OCI-LY7 (cell line): ENCODE measurements at regions not wholly inside any gene's neighbourhood (a gene's known extent, or its start where the extent isn't known, plus 50 kb on each side); places are given as distances from the start of the nearest gene placed in this dataset.

Experiments
- BruUV-seq: library from RNA; stranded (reverse); fragments of 400-500 nt; replicated peaks from 2 replicates; lab custom pipeline; 2021; lab: Mats Ljungman, UMichigan
- CTCF ChIA-PET: fragments of 300-600 bp; sonication (Branson Sonifier 250); formaldehyde crosslinking; loops from one replicate; lab custom pipeline; 2022; ENCODE audit warnings: antibody characterized with exemption; ENCODE audit not compliant: unreplicated experiment; lab: Charles Lee
- POLR2A ChIA-PET: fragments of 300-600 bp; sonication (Branson Sonifier 250); formaldehyde crosslinking; loops from one replicate; lab custom pipeline; 2022; ENCODE audit warnings: antibody characterized with exemption; lab: Charles Lee
- DNase-seq: peaks from one replicate; pipeline ENCODE4 v3.0.0-alpha.2; 2015; ENCODE audit warnings: low spot score
- H2AFZ ChIP-seq: fragments of 200-600 bp; sonication (generic), shearing (Covaris generic); 2 replicates; pipeline ENCODE4 v1.6.1; 2014; ENCODE audit warnings: mild to moderate bottlenecking, antibody characterized with exemption, low read length, moderate library complexity
- H3K27ac ChIP-seq: fragments of 200-600 bp; sonication (generic); 2 replicates; pipeline ENCODE4 v1.5.1; 2014; ENCODE audit warnings: mixed run types, low read depth, mild to moderate bottlenecking, moderate library complexity, low read length, inconsistent platforms; ENCODE audit not compliant: poor library complexity, severe bottlenecking
- H3K36me3 ChIP-seq: fragments of 200-600 bp; sonication (generic); 2 replicates; pipeline ENCODE4 v1.6.1; 2014; ENCODE audit warnings: mild to moderate bottlenecking, antibody characterized with exemption, low read length, moderate library complexity, mixed read lengths; ENCODE audit not compliant: insufficient read depth
- H3K4me1 ChIP-seq: fragments of 200-600 bp; sonication (generic); 2 replicates; pipeline ENCODE4 v1.5.1; 2014; ENCODE audit warnings: mild to moderate bottlenecking, low read length; ENCODE audit not compliant: insufficient read depth, poor library complexity, severe bottlenecking
- H3K4me2 ChIP-seq: fragments of 200-600 bp; sonication (generic); 2 replicates; pipeline ENCODE4 v1.6.1; 2014; ENCODE audit warnings: mild to moderate bottlenecking, low read length
- H3K4me3 ChIP-seq: fragments of 200-600 bp; sonication (generic); 2 replicates; pipeline ENCODE4 v1.5.1; 2014; ENCODE audit warnings: mild to moderate bottlenecking, low read depth, low read length; ENCODE audit not compliant: poor library complexity, severe bottlenecking
- H3K79me2 ChIP-seq: fragments of 200-600 bp; sonication (generic); 2 replicates; pipeline ENCODE4 v1.6.1; 2016; ENCODE audit warnings: low read depth, mild to moderate bottlenecking, low read length, moderate library complexity, mixed read lengths; ENCODE audit not compliant: insufficient read depth
- H3K9me2 ChIP-seq: fragments of 200-600 bp; sonication (generic); 2 replicates; pipeline ENCODE4 v1.6.1; 2016; ENCODE audit warnings: mild to moderate bottlenecking, low read length, mixed read lengths; ENCODE audit not compliant: insufficient read depth
- H3K9me3 ChIP-seq: fragments of 200-600 bp; sonication (generic); 2 replicates; pipeline ENCODE4 v1.6.1; 2014; ENCODE audit warnings: mild to moderate bottlenecking, mixed run types, low read length, mixed read lengths
- H4K20me1 ChIP-seq: fragments of 200-600 bp; sonication (generic); 2 replicates; pipeline ENCODE4 v1.6.1; 2014; ENCODE audit warnings: mild to moderate bottlenecking, antibody characterized with exemption, low read length, moderate library complexity, mixed read lengths; ENCODE audit not compliant: insufficient read depth
- CTCF ChIP-seq: fragments of 200-600 bp; sonication (generic); conservative IDR thresholded peaks from 2 replicates; pipeline ENCODE4 v1.5.1; 2014; ENCODE audit warnings: mild to moderate bottlenecking, antibody characterized with exemption, low read length, moderate library complexity, mixed read lengths
- EZH2phosphoT487 ChIP-seq: fragments of 200-600 bp; sonication (generic); IDR thresholded peaks from 2 replicates; pipeline ENCODE4 v1.6.1; 2018; ENCODE audit warnings: low read depth, borderline replicate concordance, mild to moderate bottlenecking, mixed run types, antibody characterized with exemption, low read length, moderate library complexity, mixed read lengths
- intact Hi-C: fragments of 100-400 bp; cut with micrococcal nuclease; formaldehyde crosslinking; loops from one replicate; pipeline ENCODE4 v1.10.0; 2022; ENCODE audit not compliant: unreplicated experiment

GRCh38 chr17:77385750-77386501 is 245.2 kb downstream of the SEC14L1 start:
- Histone ChIP-seq H3K9me2 (no peaks in the 10 kb centered on the region), H3K9me3 (no peaks in the 10 kb centered on the region), H3K4me3 (no peak overlapping the region), H3K79me2 (no peaks in the 10 kb centered on the region), H3K4me2 (no peak overlapping the region), H4K20me1 (no peaks in the 10 kb centered on the region), H3K27ac (no peak overlapping the region), H2AFZ (no peak overlapping the region), H3K4me1 (peaks cover 41% of the 10 kb centered on the region), H3K36me3 (no peaks in the 10 kb centered on the region)
- no TSS peak for BruUV-seq
- ChIA-PET CTCF (no interaction called here), POLR2A (no interaction called here)
- intact Hi-C loops, result no loop called here
- no peak for DNase-seq
- TF ChIP-seq EZH2phosphoT487 (no peak), CTCF (no peak)

DNA sequence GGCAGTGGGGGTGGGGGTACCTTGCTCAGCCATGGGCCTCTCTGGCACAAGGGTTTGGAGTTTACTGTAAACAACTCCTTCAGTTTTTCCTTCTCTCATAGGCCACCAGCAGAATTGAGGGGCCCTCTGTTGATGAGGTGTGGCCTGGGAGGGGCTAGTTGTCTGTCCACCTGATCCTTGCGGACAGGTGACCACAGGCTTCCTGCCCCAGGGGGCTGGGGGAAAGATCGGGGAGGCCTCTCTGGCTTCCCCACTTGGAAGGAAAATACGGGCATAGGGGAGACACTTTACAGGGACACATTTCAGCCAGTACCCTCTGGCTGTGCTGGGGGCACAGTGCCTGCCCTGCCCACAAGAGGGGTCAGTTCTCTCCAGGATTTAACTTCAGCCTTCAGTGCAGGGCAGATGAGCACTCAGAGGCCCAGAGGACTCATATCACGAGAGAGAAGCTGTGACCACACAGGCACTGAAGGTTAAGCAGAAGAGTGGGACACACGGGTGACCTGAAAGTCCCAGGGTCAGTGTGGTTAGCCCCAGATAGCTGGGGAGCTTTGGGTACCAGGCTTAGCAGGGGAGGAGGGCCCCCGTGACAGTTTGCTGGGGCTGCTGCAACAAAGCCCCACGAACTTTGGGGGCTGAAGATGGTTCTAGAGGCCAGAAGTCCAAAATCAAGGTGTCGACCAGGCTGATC is 245.9 kb downstream of the SEC14L1 start:
- Histone ChIP-seq H3K9me3 (no peaks in the 10 kb centered on the region), H3K9me2 (no peaks in the 10 kb centered on the region), H3K36me3 (no peaks in the 10 kb centered on the region), H3K4me2 (no peak overlapping the region), H4K20me1 (no peaks in the 10 kb centered on the region), H3K4me1 (peaks cover 37% of the 10 kb centered on the region), H2AFZ (no peak overlapping the region), H3K4me3 (no peak overlapping the region), H3K27ac (no peak overlapping the region), H3K79me2 (no peaks in the 10 kb centered on the region)
- POLR2A ChIA-PET, result no interaction called here
- no TSS peak for BruUV-seq
- CTCF ChIA-PET, result no interaction called here
- intact Hi-C loops, result no loop called here
- TF ChIP-seq CTCF (no peak), EZH2phosphoT487 (no peak)
- no peak for DNase-seq

DNA sequence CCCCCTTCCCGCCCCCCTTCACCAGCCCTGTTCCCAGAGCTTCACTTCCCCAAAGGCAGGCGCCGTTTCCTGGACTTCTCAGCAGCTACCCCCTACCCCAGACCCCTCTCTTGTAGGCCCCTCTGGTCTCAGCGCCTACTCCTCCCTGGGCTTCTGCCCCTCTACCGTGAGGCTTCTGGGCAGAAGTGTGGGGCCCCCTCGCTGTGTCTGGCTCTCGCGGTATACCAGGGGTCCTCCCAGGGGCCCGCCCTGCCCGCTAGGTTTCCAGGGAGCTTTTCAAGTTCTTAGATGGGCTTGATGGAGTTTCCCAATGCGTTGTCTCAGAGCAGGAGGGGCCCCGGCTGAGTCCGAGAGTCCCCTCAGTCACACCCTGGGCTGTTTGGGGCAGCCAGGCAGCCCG is 247.1 kb downstream of the SEC14L1 start:
- Histone ChIP-seq H3K9me3 (no peaks in the 10 kb centered on the region), H3K36me3 (no peaks in the 10 kb centered on the region), H3K4me1 (peaks cover 31% of the 10 kb centered on the region), H2AFZ (no peak overlapping the region), H3K4me2 (no peak overlapping the region), H4K20me1 (no peaks in the 10 kb centered on the region), H3K9me2 (no peaks in the 10 kb centered on the region), H3K4me3 (no peak overlapping the region), H3K27ac (no peak overlapping the region), H3K79me2 (no peaks in the 10 kb centered on the region)
- ChIA-PET CTCF (interaction anchor here (1.0 kb wide), 1 partner anchor 16 kb away, joined by 3 read pairs; no protein-coding TSS in a partner anchor), POLR2A (interaction anchor here (0.5 kb wide), 1 partner anchor 491 kb away, joined by 5 read pairs; no protein-coding TSS in a partner anchor)
- DNase-seq, result no peak
- no TSS peak for BruUV-seq
- TF ChIP-seq CTCF (no peak), EZH2phosphoT487 (no peak)
- intact Hi-C loops, result no loop called here
